Small intestine (tissue), 7 donors: ENCODE measurements at regions not wholly inside any gene's neighbourhood (a gene's known extent, or its start where the extent isn't known, plus 50 kb on each side); places are given as distances from the start of the nearest gene placed in this dataset.

Experiments used
- DNase-seq, 2 donors: peaks; one replicate each; pipeline versions ENCODE4 v3.0.0 to v3.0.0-alpha.2; 2013
- FAIRE-seq: peaks from 2 replicates; lab custom pipeline; 2012; peaks lifted over from hg19 to GRCh38; lab: Jason Lieb, UNC
- H3K27ac ChIP-seq, 3 donors: one replicate each; pipeline ENCODE4 v1.5.1; 2013; ENCODE audit warnings: low read length in 2 of 3, mild to moderate bottlenecking in 2 of 3, control low read depth in 1 of 3, inconsistent platforms in 1 of 3, low read depth in 1 of 3, moderate library complexity in 1 of 3
- H3K27me3 ChIP-seq, 3 donors: one replicate each; pipeline ENCODE4 v1.6.1; 2013; ENCODE audit warnings: low read length in 3 of 3, inconsistent platforms in 1 of 3; ENCODE audit not compliant: control insufficient read depth in 3 of 3, insufficient read depth in 3 of 3
- H3K36me3 ChIP-seq, 3 donors: one replicate each; pipeline ENCODE4 v1.6.1; 2013; ENCODE audit warnings: low read length in 3 of 3, inconsistent platforms in 1 of 3, low read depth in 1 of 3, mild to moderate bottlenecking in 1 of 3, moderate library complexity in 1 of 3; ENCODE audit not compliant: control insufficient read depth in 3 of 3, insufficient read depth in 2 of 3
- H3K4me1 ChIP-seq, 3 donors: one replicate each; pipeline ENCODE4 v1.6.1; 2013; ENCODE audit warnings: low read length in 2 of 3, inconsistent platforms in 1 of 3, low read depth in 1 of 3, mild to moderate bottlenecking in 1 of 3, moderate library complexity in 1 of 3; ENCODE audit not compliant: control insufficient read depth in 3 of 3, insufficient read depth in 2 of 3
- H3K4me3 ChIP-seq, 3 donors: one replicate each; pipeline ENCODE4 v1.5.1; 2013; ENCODE audit warnings: low read length in 3 of 3, control low read depth in 1 of 3, inconsistent platforms in 1 of 3, low read depth in 1 of 3, mild to moderate bottlenecking in 1 of 3, moderate library complexity in 1 of 3
- H3K9me3 ChIP-seq, 2 donors: one replicate each; pipeline ENCODE4 v1.6.1; 2013; ENCODE audit warnings: low read depth in 1 of 2, low read length in 1 of 2; ENCODE audit not compliant: control insufficient read depth in 2 of 2, insufficient read depth in 1 of 2
- WGBS, 3 donors: extraction: QIAGEN DNeasy Blood & Tissue Kit; methylation state at CpG; one replicate each; pipeline ENCODE4 v1.1.7; 2013; 5-methylcytosine and 5-hydroxymethylcytosine counted together
- donor health status: healthy with polysubstance abuse.
- donor health status: control.
- donor health status: control.
- donor health status: Bipolar disorder and iron deficiency.
- donor health status: healthy.

DNA sequence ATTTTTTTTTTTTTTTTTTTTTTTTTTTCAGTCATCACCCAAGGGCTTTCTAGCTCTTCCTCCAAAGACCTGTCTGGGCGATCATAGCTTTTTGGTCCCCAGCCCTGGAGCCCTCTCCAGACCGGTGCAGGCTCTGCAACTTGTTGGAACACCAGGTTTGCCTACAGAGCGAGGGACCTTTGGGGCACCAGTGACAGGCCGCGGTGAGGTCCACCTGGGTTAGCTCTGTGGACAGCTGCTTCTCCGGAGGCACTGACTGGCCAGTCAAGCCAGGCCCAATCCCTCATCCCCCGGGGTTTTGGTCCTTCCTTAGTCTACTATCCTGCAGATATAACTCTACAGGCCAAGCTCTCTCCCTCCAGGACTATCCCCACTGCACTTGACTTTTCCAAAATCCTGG lies 86.8 kb upstream of the SMNDC1 start:
- no peak for FAIRE-seq
- 88 to 96% (median 92%) methylated on average over 7 of the region's 7 CpGs for WGBS, 3 donors

DNA sequence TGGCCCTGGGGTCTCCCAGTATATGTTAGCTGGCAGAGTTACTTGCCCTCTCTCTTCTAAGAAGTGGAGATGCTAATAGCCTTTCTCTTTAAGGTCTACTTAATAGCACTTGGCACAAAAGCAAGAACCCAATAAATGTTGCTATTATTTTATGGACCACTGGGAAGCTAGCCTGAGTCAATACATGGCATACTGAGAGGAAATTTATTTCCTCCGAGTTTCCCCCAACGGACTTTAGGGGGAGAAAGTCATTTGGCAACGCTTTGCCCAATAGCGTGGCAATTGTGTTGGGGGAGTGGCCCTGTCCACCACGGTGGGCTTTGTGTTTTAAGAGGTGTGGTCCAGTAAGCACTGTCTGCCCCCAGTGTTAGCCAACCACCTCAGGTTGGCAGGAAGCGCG lies 87.4 kb upstream of the SMNDC1 start:
- H3K27ac ChIP-seq: no peak overlapping the region
- H3K4me3 ChIP-seq: no peak overlapping the region
- 25 to 57% (median 46%) methylated on average over 7 of the region's 7 CpGs for WGBS, 3 donors
- peaks cover 9 to 45% (median 13%) of the 10 kb centered on the region in 3 donors for H3K4me1 ChIP-seq
- DNase-seq (no peak), FAIRE-seq (no peak)
- no peaks in the 10 kb centered on the region for H3K36me3 ChIP-seq
- no peaks in the 10 kb centered on the region for H3K27me3 ChIP-seq
- no peaks in the 10 kb centered on the region for H3K9me3 ChIP-seq

More for the DNA sequence above, 86.8 kb upstream of the SMNDC1 start:
- Histone ChIP-seq H3K36me3 (no peaks in the 10 kb centered on the region), H3K9me3 (no peaks in the 10 kb centered on the region), H3K27me3 (no peaks in the 10 kb centered on the region), H3K4me3 (no peak overlapping the region), H3K4me1 (peaks cover 9 to 44% (median 13%) of the 10 kb centered on the region in 3 donors), H3K27ac (no peak overlapping the region)
- DNase-seq: no peak

- WGBS, 3 donors: 38 to 51% (median 48%) methylated on average over 19 of the region's 19 CpGs
Observed at GRCh38 chr10:110392868-110393740, 88.4 kb upstream of the SMNDC1 start.

GRCh38 chr10:110393866-110394265 lies 89.1 kb upstream of the SMNDC1 start:
- FAIRE-seq (no peak), DNase-seq (no peak)
- no peaks in the 10 kb centered on the region for H3K27me3 ChIP-seq
- H3K9me3 ChIP-seq: no peaks in the 10 kb centered on the region
- H3K36me3 ChIP-seq: no peaks in the 10 kb centered on the region
- no peak overlapping the region for H3K27ac ChIP-seq
- 93 to 98% (median 94%) methylated on average over 6 of the region's 6 CpGs for WGBS, 3 donors
- peaks cover 5 to 42% (median 17%) of the 10 kb centered on the region in 3 donors for H3K4me1 ChIP-seq
- H3K4me3 ChIP-seq: no peak overlapping the region

More at GRCh38 chr10:110392868-110393740, 88.4 kb upstream of the SMNDC1 start:
- Histone ChIP-seq H3K4me3 (no peak overlapping the region), H3K4me1 (peaks cover 9 to 42% (median 13%) of the 10 kb centered on the region in 3 donors), H3K9me3 (no peaks in the 10 kb centered on the region), H3K27ac (no peak overlapping the region), H3K27me3 (no peaks in the 10 kb centered on the region), H3K36me3 (no peaks in the 10 kb centered on the region)
- DNase-seq (peak; percentile 70 to 85), FAIRE-seq (no peak)

DNA sequence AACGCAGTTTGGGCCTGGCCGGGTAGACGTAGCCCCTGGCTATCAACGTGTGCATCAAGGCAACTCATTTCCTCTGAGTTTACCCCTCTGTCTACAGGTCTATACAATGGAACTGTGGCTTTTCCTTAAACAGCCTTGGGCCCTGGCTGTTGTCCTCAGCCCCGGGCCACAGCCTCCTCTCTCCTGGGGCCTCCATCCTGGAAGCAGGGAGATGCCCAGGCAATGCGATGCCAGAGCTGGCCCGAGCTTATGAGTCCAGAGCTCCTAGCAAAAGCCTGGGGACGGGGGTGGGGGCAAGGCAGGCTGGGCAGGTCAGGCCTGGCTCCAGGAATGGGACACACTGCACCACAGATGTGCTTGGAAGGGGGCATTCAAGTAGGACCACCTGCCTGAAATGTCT lies 89.6 kb upstream of the SMNDC1 start:
- Histone ChIP-seq H3K27ac (no peak overlapping the region), H3K9me3 (no peaks in the 10 kb centered on the region), H3K4me3 (no peak overlapping the region), H3K4me1 (peaks cover 7 to 46% (median 17%) of the 10 kb centered on the region in 3 donors), H3K36me3 (no peaks in the 10 kb centered on the region), H3K27me3 (no peaks in the 10 kb centered on the region)
- WGBS, 3 donors: 86 to 96% (median 96%) methylated on average over 8 of the region's 8 CpGs
- no peak for DNase-seq
- FAIRE-seq: no peak

- H3K4me3 ChIP-seq: no peak overlapping the region
- FAIRE-seq (no peak), DNase-seq (no peak)
- no peaks in the 10 kb centered on the region for H3K36me3 ChIP-seq
- H3K4me1 ChIP-seq: peaks cover 9 to 50% (median 17%) of the 10 kb centered on the region in 3 donors
- H3K27ac ChIP-seq: peak overlapping the region in 1 of 3 donors; percentile 81
- H3K27me3 ChIP-seq: no peaks in the 10 kb centered on the region
- H3K9me3 ChIP-seq: no peaks in the 10 kb centered on the region
- 96 to 98% (median 98%) methylated on average over 6 of the region's 6 CpGs for whole genome bisulfite sequencing, 3 donors
Observed at GRCh38 chr10:110394898-110395297, 90.2 kb upstream of the SMNDC1 start.

- WGBS, 3 donors: 32 to 51% (median 50%) methylated on average over 11 of the region's 11 CpGs
Observed at GRCh38 chr10:110395350-110396283, 90.9 kb upstream of the SMNDC1 start.

DNA sequence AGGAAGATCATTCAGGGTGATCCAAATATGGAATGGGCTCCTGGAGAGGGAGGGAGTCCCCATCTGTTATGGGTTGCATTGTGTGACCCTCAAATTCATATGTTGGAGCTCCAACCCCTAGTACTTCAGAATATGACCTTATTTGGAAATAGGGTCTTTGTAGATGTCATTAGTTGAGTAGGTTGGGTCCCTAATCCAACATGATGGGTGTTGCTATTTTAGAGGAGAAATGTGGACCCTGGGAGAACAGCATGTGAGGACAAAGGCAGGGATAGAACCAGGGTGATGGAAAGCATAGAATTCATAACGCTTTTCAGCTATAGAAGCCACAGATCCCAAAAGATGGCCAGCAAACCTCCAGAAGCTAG lies 91.5 kb upstream of the SMNDC1 start:
- FAIRE-seq (no peak), DNase-seq (no peak)
- H3K9me3 ChIP-seq: no peaks in the 10 kb centered on the region
- no peaks in the 10 kb centered on the region for H3K27me3 ChIP-seq
- H3K4me3 ChIP-seq: no peak overlapping the region
- H3K4me1 ChIP-seq: peaks cover 13 to 59% (median 17%) of the 10 kb centered on the region in 3 donors
- H3K27ac ChIP-seq: peak overlapping the region; percentile 38 to 82 (median 81)
- no peaks in the 10 kb centered on the region for H3K36me3 ChIP-seq
- WGBS, 3 donors: 83 to 96% (median 84%) methylated on average over 1 of the region's 1 CpG

More at GRCh38 chr10:110395350-110396283, 90.9 kb upstream of the SMNDC1 start:
- Histone ChIP-seq H3K27ac (peak overlapping the region; percentile 81 to 83 (median 82)), H3K36me3 (no peaks in the 10 kb centered on the region), H3K9me3 (no peaks in the 10 kb centered on the region), H3K27me3 (no peaks in the 10 kb centered on the region), H3K4me3 (no peak overlapping the region), H3K4me1 (peaks cover 13 to 55% (median 17%) of the 10 kb centered on the region in 3 donors)
- no peak for FAIRE-seq
- peak; percentile 96 to 99 for DNase-seq
